Activated naive CD8-positive, alpha-beta T cell treated with anti-CD3 and anti-CD28 coated beads, Interleukin-2, amount 50 U/mL, for 24 hours (primary cell): ENCODE measurements at regions not wholly inside any gene's neighbourhood (a gene's known extent, or its start where the extent isn't known, plus 50 kb on each side); places are given as distances from the start of the nearest gene placed in this dataset.

Source experiments
- ATAC-seq: fragments of 150-1000 bp; cut with Tn5 transposase; one replicate; pipeline ENCODE4 v1.10.0; 2021
- DNase-seq: peaks from one replicate; pipeline ENCODE4 v3.0.0; 2021
- H3K27ac Mint-ChIP-seq: one replicate; pipeline ENCODE4 v1.8.0; 2021; ENCODE audit warnings: mild to moderate bottlenecking, mixed read lengths
- H3K27me3 Mint-ChIP-seq: one replicate; pipeline ENCODE4 v1.8.0; 2021; ENCODE audit warnings: mixed read lengths
- H3K36me3 Mint-ChIP-seq: one replicate; pipeline ENCODE4 v1.8.0; 2021; ENCODE audit warnings: low read depth, mixed read lengths
- H3K4me1 Mint-ChIP-seq: one replicate; pipeline ENCODE4 v1.8.0; 2021; ENCODE audit warnings: mixed read lengths
- H3K4me3 Mint-ChIP-seq: one replicate; pipeline ENCODE4 v1.8.0; 2021; ENCODE audit warnings: mild to moderate bottlenecking, moderate library complexity, mixed read lengths
- H3K9me3 Mint-ChIP-seq: one replicate; pipeline ENCODE4 v1.8.0; 2021; ENCODE audit warnings: mixed read lengths

DNA sequence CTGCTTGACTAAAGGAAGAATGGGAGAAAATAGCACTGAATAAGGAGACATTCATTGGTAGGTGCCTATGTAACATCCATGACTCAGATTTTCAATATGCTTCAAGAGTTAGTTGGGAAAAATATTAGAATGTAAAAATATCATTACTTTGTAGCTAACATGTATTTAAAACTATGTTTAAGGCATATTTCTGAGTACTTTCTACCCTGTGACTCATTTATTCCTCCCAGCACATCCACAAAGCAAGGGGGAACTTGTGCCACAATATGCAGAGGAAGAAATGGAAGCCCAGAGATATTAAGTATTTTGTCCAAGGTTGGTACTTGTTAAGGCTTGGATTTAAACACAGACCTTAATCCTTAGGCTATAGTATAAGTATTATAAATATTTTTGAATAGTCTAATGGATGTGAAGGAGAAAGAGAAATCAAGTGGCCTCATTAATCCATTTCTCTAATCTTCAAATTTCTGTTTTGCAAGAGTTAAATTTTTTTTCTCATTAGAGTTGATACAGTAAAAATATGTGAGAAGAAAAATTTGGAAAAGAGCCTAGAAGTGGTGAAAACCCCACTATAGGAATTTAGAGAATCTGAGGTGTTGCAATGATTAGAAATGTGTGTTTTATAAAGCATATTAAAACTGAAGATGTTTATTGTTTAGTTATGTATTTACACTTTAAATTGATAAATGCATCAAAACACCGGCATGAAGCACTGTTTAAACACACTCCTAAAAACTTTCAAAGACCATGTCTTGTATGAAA is 149.3 kb upstream of the GYPA start:
- no peak overlapping the region for H3K27ac Mint-ChIP-seq
- no peaks in the 10 kb centered on the region for H3K27me3 Mint-ChIP-seq
- no peaks in the 10 kb centered on the region for H3K4me1 Mint-ChIP-seq
- ATAC-seq (no peak), DNase-seq (no peak)
- H3K4me3 Mint-ChIP-seq = no peak overlapping the region
- no peaks in the 10 kb centered on the region for H3K9me3 Mint-ChIP-seq
- H3K36me3 Mint-ChIP-seq = no peaks in the 10 kb centered on the region

DNA sequence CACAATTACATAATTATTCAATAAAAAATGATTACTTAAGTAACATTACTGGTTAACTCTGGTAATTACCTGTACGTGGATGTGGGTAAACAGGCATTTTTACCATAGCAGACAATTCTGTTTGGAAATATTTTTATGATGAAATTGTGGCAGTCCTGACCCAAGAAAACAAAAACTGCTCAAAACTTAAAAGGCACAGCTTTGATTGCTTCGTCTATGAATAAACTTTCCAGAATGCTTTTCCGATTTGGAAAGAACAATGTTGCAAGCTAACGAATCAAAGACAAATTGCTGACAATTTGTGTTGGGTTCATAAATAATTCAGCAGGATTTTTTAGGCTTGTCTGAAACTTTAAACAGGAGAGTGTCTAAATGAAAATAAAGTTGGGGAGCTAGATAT is 150.6 kb upstream of the GYPA start:
- Mint-ChIP-seq H3K27ac (no peak overlapping the region), H3K9me3 (no peaks in the 10 kb centered on the region), H3K27me3 (no peaks in the 10 kb centered on the region), H3K4me3 (no peak overlapping the region), H3K4me1 (no peaks in the 10 kb centered on the region), H3K36me3 (no peaks in the 10 kb centered on the region)
- no peak for ATAC-seq
- DNase-seq = no peak

DNA sequence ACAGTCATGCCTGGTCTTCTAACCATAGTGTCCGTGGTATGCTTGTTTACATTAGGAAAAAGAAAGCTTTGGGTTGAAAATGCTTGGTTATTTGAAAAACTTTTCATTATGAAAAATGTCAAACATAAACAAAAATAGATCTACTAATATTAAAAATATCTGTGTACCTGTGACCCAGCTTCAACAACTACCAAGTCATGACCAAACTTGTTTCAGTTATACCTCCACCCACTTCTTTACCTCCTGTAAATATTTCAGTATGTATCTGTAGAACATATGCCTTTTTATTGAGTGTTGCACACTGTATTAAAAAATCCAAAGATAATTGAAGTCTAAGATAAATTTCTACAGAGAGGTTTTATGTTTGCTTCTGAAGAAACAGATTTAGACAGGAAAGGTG is 153.7 kb upstream of the GYPA start:
- H3K4me1 Mint-ChIP-seq = no peaks in the 10 kb centered on the region
- no peak overlapping the region for H3K4me3 Mint-ChIP-seq
- H3K27ac Mint-ChIP-seq = no peak overlapping the region
- no peaks in the 10 kb centered on the region for H3K27me3 Mint-ChIP-seq
- H3K36me3 Mint-ChIP-seq = no peaks in the 10 kb centered on the region
- no peak for DNase-seq
- ATAC-seq = no peak
- no peaks in the 10 kb centered on the region for H3K9me3 Mint-ChIP-seq

DNA sequence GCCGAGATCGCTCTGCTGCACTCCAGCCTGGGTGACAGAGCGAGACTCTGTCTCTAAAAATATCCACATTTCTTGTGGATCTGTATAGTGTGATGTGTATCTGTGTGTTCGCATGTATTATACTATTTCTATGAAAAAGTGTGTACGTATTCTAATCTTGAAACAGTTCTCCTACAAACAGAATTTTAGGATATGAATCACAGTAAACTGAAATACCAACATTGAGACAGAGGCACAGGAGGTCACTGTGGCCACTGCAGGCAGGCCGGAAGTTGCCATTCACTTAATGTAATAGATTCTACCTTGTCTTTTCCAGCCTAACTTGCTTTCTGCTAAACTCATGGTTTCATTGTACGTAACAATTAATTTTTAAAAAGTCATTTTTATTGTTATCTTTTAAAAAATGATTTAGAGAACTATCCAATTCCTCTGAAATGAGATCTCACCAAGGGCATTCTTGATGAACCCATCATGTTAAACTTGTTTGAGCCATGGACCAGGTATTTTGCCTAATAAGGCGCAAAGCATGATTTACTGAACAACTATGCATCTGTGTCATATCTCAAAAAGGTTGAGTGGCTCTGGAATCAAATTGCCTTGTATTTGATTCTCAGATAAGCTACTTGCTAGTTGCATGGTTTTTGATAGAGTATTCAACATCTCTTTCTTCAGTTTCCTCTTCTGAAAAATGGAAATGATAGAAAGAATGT is 154.9 kb upstream of the GYPA start:
- Mint-ChIP-seq H3K27me3 (no peaks in the 10 kb centered on the region), H3K27ac (no peak overlapping the region), H3K4me3 (no peak overlapping the region), H3K9me3 (no peaks in the 10 kb centered on the region), H3K36me3 (no peaks in the 10 kb centered on the region), H3K4me1 (no peaks in the 10 kb centered on the region)
- no peak for ATAC-seq
- DNase-seq = no peak

DNA sequence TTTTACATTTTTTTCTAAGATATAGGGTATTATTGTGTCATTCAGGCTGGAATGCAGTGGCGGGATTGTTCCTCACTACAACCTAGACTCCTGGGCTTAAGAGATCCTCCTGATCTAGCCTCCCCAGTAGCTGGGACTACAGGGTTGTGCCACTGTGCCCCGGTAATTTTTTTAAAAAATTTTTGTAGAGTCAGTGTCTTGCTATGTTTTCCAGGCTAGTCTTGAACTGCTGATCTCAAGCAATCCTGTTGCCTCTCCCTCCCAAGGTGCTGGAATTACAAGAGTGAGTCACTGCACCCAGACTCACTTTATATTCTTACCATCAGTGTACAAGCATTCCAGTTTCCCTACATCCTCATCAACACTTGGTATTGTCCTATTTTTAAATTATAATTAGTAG is 156.4 kb upstream of the GYPA start:
- Mint-ChIP-seq H3K36me3 (no peaks in the 10 kb centered on the region), H3K4me3 (no peak overlapping the region), H3K9me3 (no peaks in the 10 kb centered on the region), H3K4me1 (no peaks in the 10 kb centered on the region), H3K27me3 (no peaks in the 10 kb centered on the region), H3K27ac (no peak overlapping the region)
- ATAC-seq (no peak), DNase-seq (no peak)

DNA sequence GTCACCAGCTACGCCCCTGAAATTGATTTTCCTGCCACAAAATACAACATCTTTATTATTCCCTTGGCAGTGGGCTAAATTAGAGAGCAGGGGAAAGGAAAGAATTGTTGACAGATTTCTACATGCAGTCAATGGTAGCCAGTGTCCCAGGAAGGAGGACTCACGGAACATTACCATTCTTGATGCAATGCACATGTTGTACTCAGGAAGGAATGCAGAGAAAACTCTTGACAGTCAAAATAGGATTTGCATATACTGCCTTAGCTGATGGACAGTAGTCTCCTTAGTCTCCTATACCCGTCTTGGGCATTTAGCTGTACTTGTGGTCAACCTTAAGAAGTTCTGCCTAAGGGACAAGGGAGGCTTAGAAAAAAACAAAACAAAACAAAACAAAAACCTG is 158.0 kb upstream of the GYPA start:
- Mint-ChIP-seq H3K27me3 (no peaks in the 10 kb centered on the region), H3K4me1 (no peaks in the 10 kb centered on the region), H3K36me3 (no peaks in the 10 kb centered on the region), H3K4me3 (no peak overlapping the region), H3K9me3 (no peaks in the 10 kb centered on the region), H3K27ac (no peak overlapping the region)
- DNase-seq (no peak), ATAC-seq (no peak)

DNA sequence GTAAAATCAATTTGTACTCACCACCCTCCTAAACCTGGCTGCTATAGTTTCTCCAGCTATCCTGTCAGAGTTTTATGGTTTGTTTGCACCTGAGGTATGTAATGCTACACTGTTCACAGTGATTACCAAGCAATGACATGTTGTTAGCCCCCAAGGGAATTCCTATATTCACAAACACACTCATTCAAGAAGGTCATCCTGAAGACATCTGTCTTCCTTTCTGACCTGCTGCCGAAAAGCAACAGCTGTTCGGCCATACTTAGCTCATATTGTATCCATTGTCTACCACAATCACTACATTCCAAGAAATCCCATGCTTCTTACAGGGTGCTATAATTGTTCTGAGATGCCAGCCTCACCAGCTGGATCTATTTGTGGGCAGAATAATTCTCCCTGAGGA is 160.1 kb upstream of the GYPA start:
- no peaks in the 10 kb centered on the region for H3K4me1 Mint-ChIP-seq
- no peaks in the 10 kb centered on the region for H3K9me3 Mint-ChIP-seq
- H3K27me3 Mint-ChIP-seq = no peaks in the 10 kb centered on the region
- H3K27ac Mint-ChIP-seq = no peak overlapping the region
- H3K4me3 Mint-ChIP-seq = no peak overlapping the region
- no peak for DNase-seq
- ATAC-seq = no peak
- H3K36me3 Mint-ChIP-seq = no peaks in the 10 kb centered on the region

DNA sequence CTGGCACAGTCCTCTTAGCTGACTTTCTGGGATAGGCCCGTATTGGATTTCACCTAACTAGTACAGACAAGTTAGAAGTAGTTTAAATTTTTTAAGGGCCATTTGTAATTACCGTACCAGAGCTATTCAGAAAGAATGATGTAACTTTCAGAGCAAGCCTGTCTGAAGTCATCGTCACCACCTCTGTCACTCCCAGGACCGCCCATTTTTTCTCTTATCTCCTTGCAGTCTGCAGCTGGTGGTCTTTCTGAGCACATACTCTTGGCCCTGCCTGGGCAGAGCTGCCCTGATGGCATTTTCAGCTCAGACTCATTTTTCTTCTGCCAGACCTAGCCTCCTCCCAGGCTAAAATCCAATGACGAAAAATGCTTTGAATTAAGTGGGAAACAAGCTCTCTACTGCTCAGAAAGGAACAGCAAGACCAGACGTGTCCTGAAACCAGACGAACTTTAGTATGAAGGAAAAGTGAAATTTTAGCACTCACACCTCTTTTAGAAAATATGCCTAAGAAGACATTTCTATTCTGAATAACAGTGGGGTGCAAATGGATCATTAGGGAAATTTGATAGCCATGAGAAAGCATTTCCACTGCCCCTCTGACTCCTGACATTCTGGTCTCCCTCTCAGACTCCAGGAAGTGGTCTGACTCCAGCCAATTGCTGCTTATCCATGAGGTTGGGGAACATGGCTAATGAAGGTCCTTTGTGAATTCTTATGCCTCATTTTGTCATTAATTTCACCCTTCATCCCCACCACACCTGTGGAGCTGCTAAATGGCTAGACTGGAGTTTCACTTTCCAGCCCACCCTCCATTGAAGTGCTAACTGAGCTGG is 162.4 kb upstream of the GYPA start:
- H3K27ac Mint-ChIP-seq = no peak overlapping the region
- H3K4me3 Mint-ChIP-seq = no peak overlapping the region
- no peaks in the 10 kb centered on the region for H3K36me3 Mint-ChIP-seq
- no peaks in the 10 kb centered on the region for H3K27me3 Mint-ChIP-seq
- H3K4me1 Mint-ChIP-seq = no peaks in the 10 kb centered on the region
- DNase-seq (no peak), ATAC-seq (no peak)
- no peaks in the 10 kb centered on the region for H3K9me3 Mint-ChIP-seq

DNA sequence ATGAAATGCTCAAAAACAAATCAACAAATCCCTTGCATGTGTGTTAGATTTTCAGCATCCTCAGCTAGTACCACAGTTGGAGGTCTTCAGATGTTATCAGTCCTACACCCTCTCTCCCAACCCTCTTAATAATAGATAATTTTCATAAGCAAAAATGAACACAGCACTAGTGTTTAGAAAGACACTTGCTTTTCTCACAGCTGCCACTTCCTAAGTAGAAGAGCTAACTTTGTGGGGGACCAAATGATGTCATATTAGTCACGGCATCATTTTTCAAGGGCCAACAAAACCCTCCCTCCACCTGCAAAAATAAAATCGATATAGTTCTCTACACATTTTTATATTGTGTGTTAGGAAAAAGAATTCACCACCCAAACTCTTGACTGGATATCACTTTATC is 163.5 kb upstream of the GYPA start:
- Mint-ChIP-seq H3K27ac (no peak overlapping the region), H3K4me3 (no peak overlapping the region), H3K9me3 (no peaks in the 10 kb centered on the region), H3K27me3 (no peaks in the 10 kb centered on the region), H3K36me3 (no peaks in the 10 kb centered on the region), H3K4me1 (no peaks in the 10 kb centered on the region)
- DNase-seq = no peak
- ATAC-seq = no peak

DNA sequence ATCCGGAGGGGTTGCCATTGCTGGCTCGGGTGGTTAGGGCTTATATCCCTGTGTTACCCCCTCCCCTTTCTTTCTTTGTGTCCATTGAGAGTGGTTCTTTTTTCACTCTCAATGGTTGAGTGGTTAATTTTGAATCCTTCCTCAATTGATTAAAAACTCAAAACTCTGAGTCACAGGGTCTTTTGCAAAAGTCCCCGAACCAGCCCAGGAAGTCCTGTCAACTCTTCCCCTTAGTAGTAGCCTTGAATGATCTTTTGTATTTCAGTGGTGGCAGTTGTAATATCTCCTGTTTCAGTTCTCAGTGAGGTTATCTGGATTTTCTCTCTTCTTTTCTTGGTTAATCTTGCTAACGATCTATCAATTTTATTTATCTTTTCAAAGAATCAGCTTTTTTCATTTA is 170.0 kb upstream of the GYPA start:
- Mint-ChIP-seq H3K4me3 (no peak overlapping the region), H3K27ac (no peak overlapping the region), H3K27me3 (no peaks in the 10 kb centered on the region), H3K9me3 (peaks cover 13% of the 10 kb centered on the region), H3K4me1 (no peaks in the 10 kb centered on the region), H3K36me3 (peaks cover 3% of the 10 kb centered on the region)
- ATAC-seq (no peak), DNase-seq (no peak)

DNA sequence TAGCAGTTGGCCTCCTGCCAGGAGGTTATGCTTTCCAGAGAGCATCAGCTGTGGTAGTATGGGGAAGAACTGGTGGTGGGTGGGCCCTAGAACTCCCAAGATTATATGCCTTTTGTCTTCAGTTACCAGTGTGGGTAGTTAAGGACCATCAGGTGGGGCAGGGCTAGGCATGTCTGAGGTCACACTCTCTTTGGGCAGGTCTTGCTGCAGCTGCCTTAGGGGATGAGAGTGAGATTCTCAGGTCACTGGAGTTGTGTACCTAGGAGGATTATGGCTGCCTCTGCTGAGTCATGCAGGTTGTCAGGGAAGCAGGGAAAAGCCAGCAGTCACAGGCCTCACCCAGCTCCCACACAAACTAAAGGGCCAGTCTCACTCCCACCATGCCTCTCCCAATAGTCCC is 172.9 kb upstream of the GYPA start:
- H3K27ac Mint-ChIP-seq = no peak overlapping the region
- H3K4me3 Mint-ChIP-seq = no peak overlapping the region
- peaks cover 3% of the 10 kb centered on the region for H3K36me3 Mint-ChIP-seq
- H3K27me3 Mint-ChIP-seq = no peaks in the 10 kb centered on the region
- ATAC-seq (no peak), DNase-seq (no peak)
- H3K9me3 Mint-ChIP-seq = peaks cover 26% of the 10 kb centered on the region
- H3K4me1 Mint-ChIP-seq = no peaks in the 10 kb centered on the region

DNA sequence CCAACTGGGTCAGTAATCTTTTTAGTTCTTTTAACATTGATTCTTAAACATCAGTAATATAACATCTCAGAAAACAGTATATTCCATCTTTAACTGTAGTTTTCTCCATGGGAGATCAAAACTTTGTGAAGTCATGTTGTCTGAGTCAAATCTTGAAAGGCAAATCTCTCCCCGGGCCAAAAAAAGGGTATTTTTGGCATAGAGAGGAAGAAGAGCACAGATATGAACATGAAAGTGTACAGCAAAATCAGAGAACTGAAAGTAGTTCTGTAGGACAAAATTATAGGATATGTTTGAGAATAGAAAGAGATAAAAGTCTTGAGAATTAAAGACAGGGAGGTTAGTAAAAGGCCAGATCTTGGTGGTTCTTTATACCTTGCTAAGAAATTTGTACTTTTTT is 176.4 kb upstream of the GYPA start:
- no peaks in the 10 kb centered on the region for H3K27me3 Mint-ChIP-seq
- no peak for ATAC-seq
- no peak overlapping the region for H3K27ac Mint-ChIP-seq
- H3K9me3 Mint-ChIP-seq = peaks cover 26% of the 10 kb centered on the region
- no peak overlapping the region for H3K4me3 Mint-ChIP-seq
- DNase-seq = no peak
- no peaks in the 10 kb centered on the region for H3K4me1 Mint-ChIP-seq
- H3K36me3 Mint-ChIP-seq = peaks cover 3% of the 10 kb centered on the region

DNA sequence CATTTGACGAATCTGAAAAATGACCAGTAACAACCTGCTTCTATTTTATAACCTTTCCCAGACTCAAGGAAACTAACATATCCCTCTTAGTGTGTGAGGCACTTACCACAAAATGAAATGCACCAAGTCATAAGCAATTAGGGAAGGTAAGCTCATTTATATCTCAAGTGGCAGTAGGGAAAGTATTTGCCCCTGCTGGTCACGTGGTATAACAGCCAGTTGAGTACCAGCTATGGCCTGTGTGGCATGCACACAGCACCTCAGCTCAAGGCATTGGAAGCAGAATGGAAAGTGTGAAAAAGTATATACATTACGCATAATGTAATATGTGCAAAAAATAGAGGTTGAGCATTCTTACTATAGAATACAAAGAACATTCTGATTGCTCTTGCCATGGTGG is 178.3 kb upstream of the GYPA start:
- Mint-ChIP-seq H3K9me3 (peaks cover 26% of the 10 kb centered on the region), H3K4me1 (no peaks in the 10 kb centered on the region), H3K27ac (no peak overlapping the region), H3K27me3 (no peaks in the 10 kb centered on the region), H3K4me3 (no peak overlapping the region), H3K36me3 (peaks cover 3% of the 10 kb centered on the region)
- DNase-seq = no peak
- ATAC-seq = no peak

DNA sequence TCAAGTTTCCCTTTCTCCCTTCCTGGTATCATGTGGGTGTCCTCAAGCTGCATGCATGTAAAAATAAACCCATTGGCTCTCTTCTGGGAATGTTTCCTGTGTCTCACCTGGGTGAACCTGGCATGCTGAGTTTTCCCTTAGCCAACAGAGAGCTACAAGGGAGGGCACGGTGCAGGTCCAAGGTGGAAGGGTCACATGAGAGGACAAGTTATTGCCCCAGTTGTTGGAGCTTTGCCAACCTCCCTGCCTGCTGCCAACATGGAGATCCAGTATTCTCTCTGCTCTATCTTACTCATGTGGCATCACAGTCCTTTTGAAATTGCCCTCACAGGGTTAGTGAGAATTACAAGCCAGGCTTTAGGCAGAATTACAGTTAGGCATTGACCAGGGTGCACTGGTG is 196.1 kb upstream of the GYPA start:
- DNase-seq = no peak
- no peak overlapping the region for H3K27ac Mint-ChIP-seq

DNA sequence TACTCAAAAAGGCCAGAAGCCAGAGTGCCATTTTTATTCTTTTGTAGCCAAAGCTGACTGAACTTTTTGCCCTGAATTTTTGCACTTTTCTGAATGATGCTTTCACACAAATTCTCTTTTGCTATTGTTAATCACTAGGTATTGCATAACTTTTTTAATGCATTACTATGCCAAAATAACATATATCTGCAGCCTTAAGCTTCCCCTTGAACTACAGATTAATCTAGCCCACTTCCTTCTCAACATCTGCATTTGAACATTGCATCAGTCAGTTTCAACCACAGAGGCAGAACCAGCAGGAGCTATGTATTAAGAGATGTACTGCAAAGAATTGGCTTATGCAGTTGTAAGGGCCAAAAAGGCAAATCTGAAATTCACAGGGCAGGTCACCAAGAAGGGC is 197.6 kb upstream of the GYPA start:
- H3K36me3 Mint-ChIP-seq = no peaks in the 10 kb centered on the region
- no peak overlapping the region for H3K27ac Mint-ChIP-seq
- DNase-seq = no peak
- no peak for ATAC-seq
- H3K4me1 Mint-ChIP-seq = peaks cover 3% of the 10 kb centered on the region
- no peak overlapping the region for H3K4me3 Mint-ChIP-seq
- H3K27me3 Mint-ChIP-seq = peaks cover 3% of the 10 kb centered on the region
- H3K9me3 Mint-ChIP-seq = peaks cover 9% of the 10 kb centered on the region

More for the DNA sequence above, 196.1 kb upstream of the GYPA start:
- H3K4me3 Mint-ChIP-seq = no peak overlapping the region
- no peaks in the 10 kb centered on the region for H3K36me3 Mint-ChIP-seq
- H3K9me3 Mint-ChIP-seq = peaks cover 9% of the 10 kb centered on the region
- H3K4me1 Mint-ChIP-seq = peaks cover 3% of the 10 kb centered on the region
- no peak for ATAC-seq
- peaks cover 3% of the 10 kb centered on the region for H3K27me3 Mint-ChIP-seq
